H1 (cell line): ENCODE measurements at regions not wholly inside any gene's neighbourhood (a gene's known extent, or its start where the extent isn't known, plus 50 kb on each side); places are given as distances from the start of the nearest gene placed in this dataset.

Experiments
- CTCF ChIA-PET: fragments of 300-600 bp; sonication (Branson Sonifier 250); formaldehyde crosslinking; loops from one replicate; lab custom pipeline; 2021; ENCODE audit not compliant: partially characterized antibody; lab: Charles Lee
- POLR2A ChIA-PET: fragments of 300-600 bp; sonication (Branson Sonifier 250); formaldehyde crosslinking; loops from one replicate; lab custom pipeline; 2021; ENCODE audit warnings: inconsistent platforms; ENCODE audit not compliant: partially characterized antibody; lab: Charles Lee
- DNase-seq, 2 experiments: peaks; one replicate each; pipeline versions ENCODE4 v3.0.0 to v3.0.0-alpha.2; 2010 to 2022; ENCODE audit warnings: low spot score in 2 of 2, low read depth in 1 of 2, mixed read lengths in 1 of 2
- FAIRE-seq: peaks from 2 replicates; lab custom pipeline; 2011; peaks lifted over from hg19 to GRCh38; lab: Jason Lieb, UNC
- H2AFZ ChIP-seq: 2 replicates; pipeline ENCODE4 v1.8.1; 2012; ENCODE audit warnings: low read length, inconsistent platforms
- H2AK5ac ChIP-seq: 2 replicates; pipeline ENCODE4 v1.6.1; 2013; ENCODE audit warnings: low read depth, low read length
- H2BK120ac ChIP-seq: replicated peaks from 2 replicates; pipeline ENCODE3; 2013; ENCODE audit warnings: low read depth, low read length, inconsistent platforms
- H2BK12ac ChIP-seq: 2 replicates; pipeline ENCODE4 v1.6.1; 2013; ENCODE audit warnings: low read depth, low read length
- H2BK15ac ChIP-seq: 2 replicates; pipeline ENCODE4 v1.6.1; 2013; ENCODE audit warnings: low read length
- H2BK20ac ChIP-seq: 2 replicates; pipeline ENCODE4 v1.6.1; 2013; ENCODE audit warnings: low read length
- H2BK5ac ChIP-seq: 2 replicates; pipeline ENCODE4 v1.6.1; 2013; ENCODE audit warnings: low read depth, low read length
- H3K14ac ChIP-seq: 2 replicates; pipeline ENCODE4 v1.6.1; 2013; ENCODE audit warnings: inconsistent platforms; ENCODE audit not compliant: insufficient read length
- H3K18ac ChIP-seq: 2 replicates; pipeline ENCODE4 v1.6.1; 2013; ENCODE audit warnings: low read length; ENCODE audit errors: extremely low read depth
- H3K23ac ChIP-seq: 2 replicates; pipeline ENCODE4 v1.6.1; 2013; ENCODE audit warnings: inconsistent platforms; ENCODE audit not compliant: insufficient read length
- H3K23me2 ChIP-seq: 2 replicates; pipeline ENCODE4 v1.6.1; 2013; ENCODE audit warnings: low read depth, low read length
- H3K27ac ChIP-seq: 2 replicates; pipeline ENCODE4 v1.6.1; 2011; ENCODE audit warnings: low read depth, low read length, inconsistent platforms
- H3K27me3 ChIP-seq, 4 experiments: replicated peaks in 1 of 4; 1 replicate in 1 of 4; 2 replicates in 3 of 4; pipeline versions ENCODE4 v1.6.1 to v1.8.1; 2011 to 2013; ENCODE audit warnings: low read length in 3 of 4, mild to moderate bottlenecking in 3 of 4, inconsistent platforms in 2 of 4, mixed read lengths in 2 of 4, moderate library complexity in 1 of 4; ENCODE audit not compliant: control insufficient read depth in 3 of 4, insufficient read depth in 3 of 4; ENCODE audit errors: extremely low read depth in 1 of 4
- H3K36me3 ChIP-seq, 4 experiments: 2 replicates each; pipeline versions ENCODE4 v1.6.1 to v1.8.1; 2011 to 2013; ENCODE audit warnings: mild to moderate bottlenecking in 4 of 4, low read length in 3 of 4, moderate library complexity in 2 of 4, control low read depth in 1 of 4, inconsistent platforms in 1 of 4; ENCODE audit not compliant: insufficient read depth in 4 of 4, control insufficient read depth in 2 of 4
- H3K4ac ChIP-seq: replicated peaks from 2 replicates; pipeline ENCODE3; 2013; ENCODE audit warnings: low read length, low read depth, mixed read lengths, inconsistent platforms; ENCODE audit not compliant: insufficient read length
- H3K4me1 ChIP-seq, 4 experiments: replicated peaks in 1 of 4; 1 replicate in 1 of 4; 2 replicates in 3 of 4; pipeline versions ENCODE4 v1.6.1 to v1.8.1; 2011 to 2013; ENCODE audit warnings: low read length in 3 of 4, inconsistent platforms in 2 of 4, mixed read lengths in 1 of 4; ENCODE audit not compliant: insufficient read depth in 4 of 4, control insufficient read depth in 3 of 4
- H3K4me2 ChIP-seq, 2 experiments: 2 replicates each; pipeline versions ENCODE4 v1.6.1 to v1.8.1; 2011 to 2013; ENCODE audit warnings: low read depth in 2 of 2, low read length in 2 of 2, control low read depth in 1 of 2, inconsistent platforms in 1 of 2, mild to moderate bottlenecking in 1 of 2; ENCODE audit not compliant: insufficient read depth in 1 of 2
- H3K4me3 ChIP-seq, 4 experiments: fragments of 200-600, 300-600 bp in 1 of 4; sonication (generic), shearing (Covaris generic), sonication (Bioruptor Twin) in 1 of 4; 2 replicates each; pipeline versions ENCODE4 v1.5.1 to v1.8.1; 2011 to 2016; ENCODE audit warnings: low read length in 4 of 4, low read depth in 3 of 4, control low read depth in 2 of 4, inconsistent platforms in 2 of 4, mild to moderate bottlenecking in 2 of 4, mixed read lengths in 1 of 4, moderate library complexity in 1 of 4; ENCODE audit not compliant: insufficient read depth in 2 of 4; ENCODE audit errors: extremely low read depth in 1 of 4
- H3K56ac ChIP-seq: replicated peaks from 2 replicates; pipeline ENCODE3; 2013; ENCODE audit warnings: low read depth, mild to moderate bottlenecking, mixed read lengths, low read length, inconsistent platforms; ENCODE audit not compliant: insufficient read length
- H3K79me1 ChIP-seq: 2 replicates; pipeline ENCODE4 v1.6.1; 2013; ENCODE audit warnings: low read depth, low read length, control low read depth
- H3K79me2 ChIP-seq, 2 experiments: 2 replicates each; pipeline versions ENCODE4 v1.6.1 to v1.8.1; 2012 to 2013; ENCODE audit warnings: low read length in 2 of 2, mild to moderate bottlenecking in 2 of 2, inconsistent platforms in 1 of 2; ENCODE audit not compliant: insufficient read depth in 2 of 2, control insufficient read depth in 1 of 2
- H3K9ac ChIP-seq, 4 experiments: replicated peaks in 1 of 4; 1 replicate in 1 of 4; 2 replicates in 3 of 4; pipeline versions ENCODE4 v1.6.1 to v1.8.1; 2011 to 2013; ENCODE audit warnings: low read depth in 3 of 4, low read length in 3 of 4, control low read depth in 2 of 4, mild to moderate bottlenecking in 2 of 4, moderate library complexity in 2 of 4, inconsistent platforms in 1 of 4; ENCODE audit errors: extremely low read depth in 1 of 4
- H3K9me3 ChIP-seq, 2 experiments: 2 replicates each; pipeline versions ENCODE4 v1.6.1 to v1.8.1; 2012 to 2013; ENCODE audit warnings: mild to moderate bottlenecking in 2 of 2, moderate library complexity in 2 of 2, control low read depth in 1 of 2, inconsistent platforms in 1 of 2, low read depth in 1 of 2, low read length in 1 of 2, mixed read lengths in 1 of 2; ENCODE audit not compliant: insufficient read depth in 2 of 2
- H4K20me1 ChIP-seq, 2 experiments: replicated peaks in 1 of 2; 2 replicates each; pipeline versions ENCODE3 to v1.8.1; 2011 to 2013; ENCODE audit warnings: inconsistent platforms in 2 of 2, low read length in 2 of 2, mild to moderate bottlenecking in 1 of 2; ENCODE audit not compliant: insufficient read depth in 2 of 2, control insufficient read depth in 1 of 2
- H4K5ac ChIP-seq: 2 replicates; pipeline ENCODE4 v1.6.1; 2013; ENCODE audit warnings: low read length, low read depth, mixed read lengths, inconsistent platforms; ENCODE audit not compliant: insufficient read length
- H4K8ac ChIP-seq: 2 replicates; pipeline ENCODE4 v1.8.0; 2013; ENCODE audit warnings: mild to moderate bottlenecking, moderate library complexity, low read length, inconsistent platforms; ENCODE audit not compliant: insufficient read depth; ENCODE audit errors: extremely low read depth
- H4K91ac ChIP-seq: replicated peaks from 2 replicates; pipeline ENCODE3; 2013; ENCODE audit warnings: low read length, mixed read lengths, inconsistent platforms; ENCODE audit not compliant: insufficient read length
- POU5F1 ChIP-seq: IDR thresholded peaks from 2 replicates; pipeline ENCODE4 v1.6.1; 2011; ENCODE audit warnings: low read depth, mild to moderate bottlenecking, low read length, moderate library complexity
- WGBS, 2 experiments: shearing (Covaris generic) in 1 of 2; methylation state at CpG; one replicate each; pipeline versions ENCODE4 v1.1.6 to v1.1.7; 2013 to 2015; ENCODE audit warnings: low lambda C conversion rate in 2 of 2, mixed read lengths in 2 of 2, inconsistent platforms in 1 of 2, low coverage in 1 of 2, missing lambda C conversion rate in 1 of 2; ENCODE audit not compliant: insufficient replicate concordance in 2 of 2, insufficient coverage in 1 of 2, insufficient read length in 1 of 2; ENCODE audit errors: extremely low coverage in 1 of 2, missing lambda C conversion rate in 1 of 2; 5-methylcytosine and 5-hydroxymethylcytosine counted together

GRCh38 chr11:119854521-119854920, 125.5 kb upstream of the NECTIN1 start:
- no peaks in the 10 kb centered on the region; a peak in 2 of 7 replicates for H3K27me3 ChIP-seq
- no peak overlapping the region for H3K4me2 ChIP-seq
- DNase-seq (no peak), FAIRE-seq (no peak)
- H3K23me2 ChIP-seq = no peaks in the 10 kb centered on the region
- H2BK12ac ChIP-seq = no peak overlapping the region
- no peak overlapping the region for H2AFZ ChIP-seq
- H3K9me3 ChIP-seq = no peaks in the 10 kb centered on the region
- no peaks in the 10 kb centered on the region for H3K79me1 ChIP-seq
- WGBS, 2 experiments = 92% methylated on average over 7 of the region's 7 CpGs; no CpG with 5 or more reads in 1 of the 2 experiments
- H3K4me3 ChIP-seq = no peak overlapping the region
- H2BK20ac ChIP-seq = no peak overlapping the region
- H3K23ac ChIP-seq = no peak overlapping the region
- H4K91ac ChIP-seq = no peak overlapping the region
- no peak overlapping the region for H3K9ac ChIP-seq
- H3K79me2 ChIP-seq = no peaks in the 10 kb centered on the region
- no peak overlapping the region for H2BK5ac ChIP-seq
- no peaks in the 10 kb centered on the region for H4K20me1 ChIP-seq
- no peaks in the 10 kb centered on the region for H3K36me3 ChIP-seq
- H3K4ac ChIP-seq = no peak overlapping the region
- ChIA-PET CTCF (interaction anchor here (0.6 to 1.5 kb wide), 6 partner anchors 8 to 164 kb away, joined by 3 to 5 read pairs (median 3); no protein-coding TSS in a partner anchor), POLR2A (interaction anchor here (1.6 kb wide), 1 partner anchor 18 kb away, joined by 3 read pairs; no protein-coding TSS in a partner anchor)
- no peak overlapping the region for H3K27ac ChIP-seq
- no peak overlapping the region for H2BK120ac ChIP-seq
- no peak overlapping the region for H2AK5ac ChIP-seq
- H3K4me1 ChIP-seq = no peaks in the 10 kb centered on the region
- H3K14ac ChIP-seq = no peak overlapping the region
- no peak overlapping the region for H4K8ac ChIP-seq
- H3K18ac ChIP-seq = no peak overlapping the region
- H4K5ac ChIP-seq = no peak overlapping the region
- H2BK15ac ChIP-seq = no peak overlapping the region
- H3K56ac ChIP-seq = no peak overlapping the region
- TF ChIP-seq POU5F1 = no peak
